ENCODE measurements at regions not wholly inside any gene's neighbourhood (a gene's known extent, or its start where the extent isn't known, plus 50 kb on each side); places are given as distances from the start of the nearest gene placed in this dataset.

- no peak for ATAC-seq
These were observed 111.5 kb upstream of the SH3BP4 start for GRCh38 chr2:234840336-234840735.

GRCh38 chr2:234839285-234839684 is 112.5 kb upstream of the SH3BP4 start:
- ATAC-seq, result no peak
- no peak for DNase-seq (ENCODE audit: low spot score)

More at GRCh38 chr2:234840336-234840735, 111.5 kb upstream of the SH3BP4 start:
- no peak for DNase-seq (ENCODE audit: low spot score)

GRCh38 chr2:234836271-234836670 is 115.5 kb upstream of the SH3BP4 start:
- peak; percentile 59 for ATAC-seq
- DNase-seq (ENCODE audit: low spot score), result no peak

GRCh38 chr2:234835738-234836137 is 116.1 kb upstream of the SH3BP4 start:
- ATAC-seq (no peak), DNase-seq (ENCODE audit: low spot score) (no peak)

GRCh38 chr2:234834228-234834923 is 117.4 kb upstream of the SH3BP4 start:
- DNase-seq (ENCODE audit: low spot score) (no peak), ATAC-seq (no peak)

- DNase-seq (ENCODE audit: low spot score) (no peak), ATAC-seq (no peak)
These were observed 121.0 kb upstream of the SH3BP4 start for GRCh38 chr2:234830853-234831252.

GRCh38 chr2:234829074-234829455 is 122.8 kb upstream of the SH3BP4 start:
- DNase-seq (ENCODE audit: low spot score) (no peak), ATAC-seq (no peak)

- ATAC-seq, result no peak
- DNase-seq (ENCODE audit: low spot score), result no peak
These were observed 123.3 kb upstream of the SH3BP4 start for GRCh38 chr2:234828382-234829073.

- DNase-seq (ENCODE audit: low spot score), result no peak
- ATAC-seq, result no peak
These were observed 124.5 kb upstream of the SH3BP4 start for GRCh38 chr2:234827096-234827860.

- DNase-seq (ENCODE audit: low spot score), result no peak
- ATAC-seq, result no peak
These were observed 125.1 kb upstream of the SH3BP4 start for GRCh38 chr2:234826681-234827080.

GRCh38 chr2:234825616-234826015 is 126.2 kb upstream of the SH3BP4 start:
- DNase-seq (ENCODE audit: low spot score) (no peak), ATAC-seq (no peak)

GRCh38 chr2:234823877-234824376 is 127.9 kb upstream of the SH3BP4 start:
- ATAC-seq (peak; percentile 91), DNase-seq (ENCODE audit: low spot score) (peak; percentile 62)

- ATAC-seq (peak; percentile 88), DNase-seq (ENCODE audit: low spot score) (no peak)
These were observed 128.5 kb upstream of the SH3BP4 start for GRCh38 chr2:234823196-234823876.

GRCh38 chr2:234821946-234822475 is 129.8 kb upstream of the SH3BP4 start:
- no peak for ATAC-seq
- DNase-seq (ENCODE audit: low spot score), result no peak

GRCh38 chr2:234818937-234819336 is 132.9 kb upstream of the SH3BP4 start:
- ATAC-seq (no peak), DNase-seq (ENCODE audit: low spot score) (no peak)

GRCh38 chr2:234816491-234816890 is 135.3 kb upstream of the SH3BP4 start:
- ATAC-seq (no peak), DNase-seq (ENCODE audit: low spot score) (no peak)

- no peak for ATAC-seq
- DNase-seq (ENCODE audit: low spot score), result no peak
These were observed 135.8 kb upstream of the SH3BP4 start for GRCh38 chr2:234816056-234816455.

- ATAC-seq (no peak), DNase-seq (ENCODE audit: low spot score) (no peak)
These were observed 137.4 kb upstream of the SH3BP4 start for GRCh38 chr2:234814374-234814773.

GRCh38 chr2:234812851-234813250 is 139.0 kb upstream of the SH3BP4 start:
- ATAC-seq, result no peak
- no peak for DNase-seq (ENCODE audit: low spot score)

GRCh38 chr2:234808907-234809306 is 142.9 kb upstream of the SH3BP4 start:
- DNase-seq (ENCODE audit: low spot score), result no peak
- ATAC-seq, result no peak

GRCh38 chr2:234806818-234807217 is 145.0 kb upstream of the SH3BP4 start:
- ATAC-seq (no peak), DNase-seq (ENCODE audit: low spot score) (no peak)

Data from left lobe of liver (tissue), 2 donors.